GM15510 (cell line): ENCODE measurements at regions not wholly inside any gene's neighbourhood (a gene's known extent, or its start where the extent isn't known, plus 50 kb on each side); places are given as distances from the start of the nearest gene placed in this dataset.

ENCODE experiments used
- POLR2A ChIP-seq: IDR thresholded peaks from 3 replicates; pipeline ENCODE4 v1.6.1; 2011; ENCODE audit warnings: borderline replicate concordance; ENCODE audit not compliant: insufficient read length; ENCODE audit errors: extremely low read depth

DNA sequence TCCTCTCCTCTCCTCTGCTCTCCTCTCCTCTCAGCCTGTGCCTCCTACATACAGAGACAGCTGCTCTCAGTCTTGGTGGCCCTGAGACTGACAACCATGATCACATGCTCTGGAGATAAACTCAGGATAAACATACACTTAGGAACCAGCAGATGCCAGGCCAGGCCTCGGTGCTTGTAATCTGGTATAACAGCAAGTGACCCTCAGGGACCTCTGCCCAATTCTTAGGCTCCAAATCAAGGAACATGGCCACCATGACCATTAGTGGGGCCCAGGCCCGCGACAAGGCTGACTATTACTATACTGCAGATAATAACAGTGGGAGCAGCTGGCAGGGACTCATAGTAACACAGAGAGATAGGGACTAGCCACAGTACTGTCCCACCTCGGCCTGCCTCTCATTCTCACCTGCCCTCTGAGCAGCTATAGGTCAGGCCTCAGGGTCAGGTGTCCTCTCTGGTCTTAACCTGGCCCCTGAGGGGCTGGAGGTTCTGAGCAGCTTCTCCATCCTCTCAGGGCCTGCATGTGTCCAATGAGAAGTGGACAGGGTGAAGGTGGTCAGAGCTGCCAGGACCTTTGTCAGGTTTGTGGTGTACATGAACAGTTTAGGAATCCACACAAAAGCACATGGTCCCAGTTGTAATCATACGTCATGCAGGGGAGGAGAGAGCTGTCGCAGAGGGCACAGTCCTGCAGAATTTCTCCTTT, 106.1 kb downstream of the GGTLC2 start:
- TF ChIP-seq POLR2A, result no peak

DNA sequence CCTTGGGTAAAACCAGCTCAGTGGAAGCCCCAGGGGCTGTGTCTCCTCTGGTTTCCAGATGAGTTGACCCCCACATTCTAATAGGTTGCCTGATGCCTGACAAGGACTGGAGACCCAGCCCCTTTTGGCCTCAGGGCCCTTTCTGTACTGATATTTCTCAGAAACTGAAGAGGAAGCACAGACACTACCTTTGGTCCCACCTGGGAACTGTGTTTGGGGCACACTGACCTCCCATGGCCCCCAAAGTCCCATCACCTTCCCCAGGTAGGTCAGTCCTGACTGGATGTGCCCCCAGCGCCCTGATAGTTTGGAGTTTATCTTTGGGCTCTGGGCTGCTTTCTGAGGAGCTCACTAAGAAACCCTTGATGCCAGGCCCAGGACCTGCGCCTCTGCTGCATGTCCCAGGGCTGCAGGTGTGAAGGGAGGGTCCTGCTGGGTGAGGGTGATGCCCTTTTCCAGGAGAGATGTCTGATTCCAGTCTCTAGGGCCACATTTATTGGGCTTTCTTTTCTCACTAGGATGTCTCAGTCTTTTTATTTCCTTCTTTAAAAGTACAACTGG, 106.7 kb downstream of the GGTLC2 start:
- no peak for TF ChIP-seq POLR2A

DNA sequence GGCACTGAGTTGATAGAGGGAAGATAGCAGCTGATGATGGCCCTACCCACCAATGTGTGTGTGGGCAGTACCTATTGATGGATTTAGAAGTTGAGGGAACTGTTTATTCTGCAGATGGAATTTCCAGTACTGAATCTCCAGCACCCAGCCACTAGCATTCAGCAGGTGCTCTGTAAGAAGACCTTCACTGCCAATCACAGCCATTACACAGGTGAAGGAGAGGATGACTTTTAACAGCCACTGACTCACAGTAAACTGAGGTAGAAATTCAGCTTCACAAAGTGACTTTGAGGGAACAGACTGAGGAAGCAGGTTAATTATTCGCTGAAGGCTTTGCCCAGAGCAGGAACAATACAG, 107.8 kb downstream of the GGTLC2 start:
- no peak for TF ChIP-seq POLR2A

DNA sequence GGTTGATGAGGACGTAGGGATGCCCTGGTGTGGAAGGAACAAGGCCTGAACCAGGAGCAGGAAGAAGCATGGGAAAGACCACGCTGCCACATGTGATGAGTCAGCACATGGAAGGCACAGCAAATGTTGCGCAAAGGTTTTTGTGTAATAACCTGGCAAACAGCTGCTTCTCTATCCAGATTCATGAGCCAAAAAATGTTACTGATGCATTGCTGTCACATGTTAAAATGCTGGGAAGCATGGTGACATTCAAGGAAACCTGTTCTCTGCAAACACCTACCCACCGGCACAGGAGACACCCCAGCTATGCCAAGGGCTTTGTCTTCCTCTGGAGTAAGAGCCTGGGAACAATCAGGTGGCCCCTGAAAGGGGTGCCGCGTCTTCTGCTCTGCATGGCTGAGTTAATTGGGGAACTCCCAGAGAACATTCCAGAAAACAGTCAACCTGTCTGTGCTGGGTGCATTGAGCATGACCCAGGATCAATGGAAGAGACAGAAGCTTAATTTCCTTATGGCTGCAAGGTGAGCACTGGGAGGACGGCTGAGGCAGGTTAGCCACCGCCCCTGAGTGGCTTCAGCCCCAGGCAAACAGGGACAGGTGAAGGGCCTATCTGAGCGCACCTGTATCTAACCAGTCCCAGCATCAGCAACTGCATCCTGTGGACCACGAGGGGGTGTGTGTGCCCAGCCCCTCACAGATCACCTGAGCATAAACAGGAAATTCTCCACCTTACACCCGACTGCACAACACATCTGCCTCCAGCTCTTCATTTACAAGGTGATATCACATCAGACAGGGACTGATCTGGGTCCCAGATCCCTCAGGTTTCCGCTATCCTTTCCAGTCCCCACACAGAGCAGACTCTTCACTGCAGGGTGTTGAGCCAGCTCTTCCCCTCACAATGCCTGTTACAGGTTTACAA, 108.4 kb downstream of the GGTLC2 start:
- TF ChIP-seq POLR2A, result no peak

DNA sequence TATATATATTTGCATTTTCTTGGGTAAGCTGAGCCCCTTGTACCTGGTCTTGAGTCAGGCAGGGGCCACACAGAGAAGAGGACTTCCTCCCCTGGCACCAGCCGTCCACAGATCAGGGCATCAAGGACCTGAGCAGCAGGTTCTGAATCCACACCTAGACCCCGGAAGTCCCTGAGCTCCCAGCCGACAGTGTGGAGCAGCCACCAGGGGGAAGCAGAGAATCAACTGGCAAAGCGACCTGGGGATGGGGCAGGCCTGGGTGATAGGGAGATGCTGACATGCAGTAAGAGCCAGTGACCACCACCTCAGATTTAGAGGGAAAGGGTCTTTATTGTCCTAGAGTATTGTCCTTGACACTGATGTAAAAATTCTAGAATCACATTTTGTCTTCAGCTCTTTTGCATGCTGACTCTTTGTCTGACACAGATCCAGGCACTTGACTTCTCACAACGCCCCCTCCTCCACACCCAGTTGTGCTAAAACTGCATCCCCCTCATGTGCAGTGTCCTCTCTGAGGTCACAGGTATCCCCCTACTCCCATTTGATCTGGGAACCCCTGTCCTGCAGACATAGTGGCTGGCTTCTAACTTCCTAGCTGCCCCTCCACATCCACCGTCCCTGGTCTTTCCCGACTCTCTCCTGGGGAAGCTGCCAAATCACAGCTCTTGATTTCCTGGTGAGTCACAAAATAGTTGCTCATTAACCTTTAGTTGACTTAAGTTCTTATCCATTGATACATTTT, 109.3 kb downstream of the GGTLC2 start:
- no peak for TF ChIP-seq POLR2A

DNA sequence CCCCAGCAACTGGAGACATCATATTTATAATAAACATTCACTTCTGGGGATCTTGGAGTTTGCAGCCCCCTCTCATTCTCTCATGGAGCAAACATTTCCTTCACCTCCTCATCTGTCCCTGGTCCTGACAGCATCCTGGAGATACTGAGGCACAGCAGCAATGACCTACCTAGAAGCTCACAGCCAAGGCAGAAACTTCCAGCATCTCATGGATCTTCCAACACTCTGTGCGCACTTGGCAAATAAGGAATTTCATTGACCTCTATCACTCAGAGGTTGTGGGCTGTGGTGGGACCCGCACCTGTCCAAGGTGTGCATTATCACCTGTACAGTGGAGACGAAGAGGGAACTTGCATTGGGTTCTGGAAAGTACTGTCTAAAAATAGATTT, 109.8 kb downstream of the GGTLC2 start:
- TF ChIP-seq POLR2A, result no peak

DNA sequence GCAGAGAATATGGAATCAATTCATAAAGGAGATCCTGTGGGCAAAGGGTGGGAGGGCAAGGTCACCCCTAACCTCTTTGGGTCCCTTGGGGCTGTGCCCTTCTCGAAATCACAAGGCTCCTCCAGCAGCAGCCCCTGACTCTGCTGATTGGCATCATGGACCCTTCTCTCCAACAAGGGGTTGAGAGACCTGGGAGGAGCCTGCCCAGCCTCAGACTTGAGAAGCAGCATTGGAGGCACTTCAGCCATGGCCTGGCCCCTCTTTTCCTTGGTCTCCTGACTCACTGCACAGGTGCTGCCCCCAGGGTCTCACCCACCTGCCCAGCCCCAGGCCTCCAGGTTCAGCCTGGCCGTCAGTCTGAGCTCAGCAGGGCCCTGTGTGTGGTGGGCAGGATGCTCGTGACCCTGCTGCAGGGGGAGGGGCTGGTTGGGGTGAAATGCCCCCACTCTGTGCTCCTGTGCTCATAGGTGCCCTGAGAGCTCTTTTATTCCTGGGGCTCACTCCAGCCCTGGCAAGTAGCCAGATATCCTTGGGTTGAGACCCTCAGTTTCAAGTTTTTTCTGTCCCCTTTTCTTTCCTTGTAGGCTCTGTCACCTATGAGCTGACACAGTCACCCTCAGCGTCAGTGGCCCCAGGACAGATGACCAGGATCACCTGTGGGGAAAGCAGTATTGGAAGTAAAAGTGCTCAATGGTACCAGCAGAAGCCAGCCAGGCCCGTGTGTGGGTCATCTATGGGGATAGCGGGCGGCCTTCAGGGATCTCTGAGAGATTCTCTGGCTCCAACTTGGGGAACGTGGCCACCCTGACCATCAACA, 110.8 kb downstream of the GGTLC2 start:
- TF ChIP-seq POLR2A, result no peak

DNA sequence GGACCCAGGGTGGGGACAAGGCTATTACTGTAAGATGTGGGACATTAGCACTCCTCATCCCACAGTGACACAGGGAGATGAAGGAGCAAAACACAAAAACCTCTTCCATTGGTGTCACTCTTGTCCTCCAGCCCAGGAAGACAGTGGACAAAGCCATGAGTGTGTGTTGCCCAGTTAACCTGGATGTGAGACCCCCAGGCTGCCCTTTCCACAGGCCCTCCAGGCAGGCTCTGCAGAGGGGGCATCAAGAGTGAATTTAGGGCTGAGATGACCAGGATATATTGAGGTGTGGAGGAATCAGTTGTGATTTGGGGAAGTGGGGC, 111.3 kb downstream of the GGTLC2 start:
- no peak for TF ChIP-seq POLR2A

DNA sequence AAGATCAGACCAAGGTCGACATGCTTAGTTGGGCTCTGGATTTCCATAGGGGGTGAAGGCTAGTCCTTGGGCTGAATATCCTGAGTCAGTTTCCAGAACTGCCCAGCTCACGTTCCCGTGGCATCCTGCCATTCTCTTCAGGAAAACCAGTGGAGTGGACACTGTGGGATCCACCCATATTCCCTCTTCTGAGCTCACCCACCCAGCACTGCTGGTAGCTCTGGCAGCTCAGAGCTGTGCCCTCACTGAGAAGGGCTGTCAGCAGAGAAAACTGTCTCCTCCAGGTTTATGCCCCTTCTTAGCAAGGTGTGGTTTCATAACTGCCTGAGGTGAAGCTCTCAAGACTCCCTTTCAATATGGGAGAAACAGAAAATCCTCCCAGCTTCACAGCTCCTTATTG, 111.7 kb downstream of the GGTLC2 start:
- TF ChIP-seq POLR2A, result no peak

DNA sequence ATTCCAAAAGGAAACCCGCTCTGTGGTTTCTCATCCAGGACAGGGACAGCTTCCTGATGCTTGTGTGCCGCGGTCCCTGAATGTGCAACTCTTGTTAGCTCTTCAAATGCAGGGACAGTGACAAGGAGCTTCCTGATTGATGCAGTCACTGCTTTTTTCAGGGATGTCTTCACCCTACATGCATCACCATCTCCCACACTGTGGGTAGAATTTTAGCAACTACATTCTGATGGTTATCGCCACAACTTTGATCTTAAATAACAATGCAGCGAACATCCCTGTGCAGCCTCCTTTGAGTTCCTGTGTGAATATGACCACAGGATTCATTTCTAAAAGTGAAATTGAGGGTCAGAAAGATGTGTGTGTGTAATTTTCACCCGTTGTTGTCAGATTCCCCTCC, 115.0 kb downstream of the GGTLC2 start:
- no peak for TF ChIP-seq POLR2A

DNA sequence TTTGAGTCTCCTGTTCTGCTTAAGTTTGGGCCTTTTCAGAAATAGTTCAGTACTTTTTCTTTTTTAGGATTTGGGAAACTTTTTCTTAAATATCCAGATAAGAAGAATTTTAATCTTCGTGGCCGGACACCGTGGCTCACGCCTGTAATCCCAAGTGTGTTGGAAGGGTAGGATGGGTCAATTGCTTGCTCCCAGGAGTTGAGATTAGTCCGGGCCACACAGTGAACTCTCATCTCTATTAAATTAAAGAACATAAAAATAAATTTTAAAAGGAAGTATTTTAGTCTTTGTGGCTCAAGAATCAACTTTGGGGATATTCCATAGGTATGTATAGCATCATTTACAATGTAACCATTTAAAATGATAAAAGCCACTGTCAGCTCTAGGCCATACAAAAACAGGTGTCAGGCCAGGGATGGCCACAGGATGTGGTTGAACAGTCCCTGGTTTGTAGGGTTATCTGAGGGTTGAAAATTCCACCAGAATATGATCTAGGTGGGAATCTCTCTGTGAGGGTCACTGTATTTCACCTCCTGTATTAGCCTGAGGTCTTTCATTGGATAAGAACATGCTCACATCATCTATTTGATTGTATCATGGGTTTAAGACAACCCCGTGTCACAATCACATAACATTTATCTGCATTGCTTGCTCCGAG, 115.6 kb downstream of the GGTLC2 start:
- no peak for TF ChIP-seq POLR2A

DNA sequence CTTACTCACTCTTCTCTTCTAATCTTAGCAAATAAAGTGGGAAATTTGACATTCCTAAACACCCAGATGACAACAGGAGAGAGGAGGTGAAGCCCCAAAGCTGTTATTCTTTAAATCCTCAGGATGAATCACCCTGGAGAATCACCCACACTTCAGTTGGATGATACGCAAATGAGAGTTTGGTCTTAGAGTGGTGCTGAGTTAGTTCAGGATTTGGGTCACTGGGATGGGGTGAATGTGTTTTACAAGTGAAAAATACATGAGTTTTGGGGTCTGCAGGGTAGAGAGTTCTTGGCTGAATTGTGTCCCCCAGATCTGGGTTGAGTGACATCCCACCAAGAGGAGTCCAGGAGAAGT, 117.2 kb downstream of the GGTLC2 start:
- TF ChIP-seq POLR2A, result no peak

DNA sequence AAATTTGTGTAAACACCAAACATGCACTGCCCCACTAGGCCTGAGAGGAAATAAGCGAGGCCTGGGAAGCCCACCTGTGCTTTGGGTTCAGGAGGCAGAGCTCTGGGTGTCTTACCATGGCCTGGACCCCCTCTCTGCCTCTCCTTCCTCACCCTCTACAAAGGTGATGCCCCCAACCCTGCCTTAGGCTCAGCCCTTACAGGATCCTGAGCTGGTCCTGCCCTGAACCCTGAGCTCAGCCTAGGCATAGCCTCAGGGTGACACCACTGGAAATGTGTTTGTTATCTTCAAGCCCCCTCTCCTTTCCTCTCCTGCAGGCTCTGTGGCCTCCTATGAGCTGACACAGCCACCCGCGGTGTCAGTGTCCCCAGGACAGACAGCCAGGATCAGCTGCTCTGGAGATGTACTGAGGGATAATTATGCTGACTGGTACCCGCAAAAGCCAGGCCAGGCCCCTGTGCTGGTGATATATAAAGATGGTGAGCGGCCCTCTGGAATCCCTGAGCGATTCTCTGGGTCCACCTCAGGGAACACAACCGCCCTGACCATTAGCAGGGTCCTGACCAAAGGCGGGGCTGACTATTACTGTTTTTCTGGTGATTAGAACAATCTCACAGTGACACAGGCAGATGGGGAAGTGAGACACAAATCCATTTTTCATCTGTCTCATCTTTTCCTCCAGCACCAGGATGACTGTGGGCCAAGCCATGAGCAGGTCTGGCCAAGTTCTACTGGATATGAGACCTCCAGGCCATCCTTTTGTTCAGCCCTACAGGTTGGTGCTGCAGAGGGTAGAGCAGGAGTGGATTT, 117.8 kb downstream of the GGTLC2 start:
- no peak for TF ChIP-seq POLR2A
